NB4 (cell line): ENCODE measurements at regions not wholly inside any gene's neighbourhood (a gene's known extent, or its start where the extent isn't known, plus 50 kb on each side); places are given as distances from the start of the nearest gene placed in this dataset.
"Not testable (repeated sequence)": the region's sequence is repeated elsewhere in the genome, so short reads cannot be mapped to it uniquely, and the experiment has no call there.

Experiments
- DNase-seq: peaks from one replicate; pipeline ENCODE4 v3.0.0; 2010; ENCODE audit warnings: low read depth
- H3K4me3 ChIP-seq: one replicate; pipeline ENCODE4 v1.5.1; 2011; ENCODE audit warnings: mild to moderate bottlenecking, low read depth, low read length, moderate library complexity
- MAX ChIP-seq: IDR thresholded peaks from 2 replicates; pipeline ENCODE4 v1.6.1; 2011; ENCODE audit warnings: low read depth, low read length
- MYC ChIP-seq: IDR thresholded peaks from 2 replicates; pipeline ENCODE4 v1.6.1; 2011; ENCODE audit warnings: low read depth, low read length
- POLR2A ChIP-seq: IDR thresholded peaks from 2 replicates; pipeline ENCODE4 v1.6.1; 2011; ENCODE audit warnings: mild to moderate bottlenecking; ENCODE audit not compliant: insufficient read length; ENCODE audit errors: extremely low read depth
- TF ChIP-seq, protein P1 (sequence below): IDR thresholded peaks from one replicate; pipeline ENCODE4 v1.5.1; 2012; ENCODE audit warnings: low read depth, low read length

DNA sequence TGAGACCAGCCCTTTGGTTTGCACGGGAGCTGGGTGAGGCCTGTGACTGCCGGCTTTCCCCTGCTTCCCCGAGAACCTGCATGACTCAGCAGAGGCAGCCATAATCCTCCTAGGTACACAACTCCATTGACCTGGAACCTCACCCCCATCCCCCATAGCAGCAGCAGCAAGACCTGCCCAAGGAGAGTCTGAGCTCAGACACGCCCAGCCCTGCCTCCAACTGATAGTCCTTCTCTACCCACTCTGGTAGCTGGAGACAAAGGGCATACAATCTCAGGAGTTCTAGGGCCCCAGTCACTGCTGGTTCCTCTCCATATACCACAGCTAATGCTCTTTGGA is 141.0 kb upstream of the ARHGEF26 start:
- no peak overlapping the region for H3K4me3 ChIP-seq
- no peak for DNase-seq
- TF ChIP-seq POLR2A (no peak), MAX (no peak), MYC (no peak)
- TF ChIP-seq, protein P1, sequence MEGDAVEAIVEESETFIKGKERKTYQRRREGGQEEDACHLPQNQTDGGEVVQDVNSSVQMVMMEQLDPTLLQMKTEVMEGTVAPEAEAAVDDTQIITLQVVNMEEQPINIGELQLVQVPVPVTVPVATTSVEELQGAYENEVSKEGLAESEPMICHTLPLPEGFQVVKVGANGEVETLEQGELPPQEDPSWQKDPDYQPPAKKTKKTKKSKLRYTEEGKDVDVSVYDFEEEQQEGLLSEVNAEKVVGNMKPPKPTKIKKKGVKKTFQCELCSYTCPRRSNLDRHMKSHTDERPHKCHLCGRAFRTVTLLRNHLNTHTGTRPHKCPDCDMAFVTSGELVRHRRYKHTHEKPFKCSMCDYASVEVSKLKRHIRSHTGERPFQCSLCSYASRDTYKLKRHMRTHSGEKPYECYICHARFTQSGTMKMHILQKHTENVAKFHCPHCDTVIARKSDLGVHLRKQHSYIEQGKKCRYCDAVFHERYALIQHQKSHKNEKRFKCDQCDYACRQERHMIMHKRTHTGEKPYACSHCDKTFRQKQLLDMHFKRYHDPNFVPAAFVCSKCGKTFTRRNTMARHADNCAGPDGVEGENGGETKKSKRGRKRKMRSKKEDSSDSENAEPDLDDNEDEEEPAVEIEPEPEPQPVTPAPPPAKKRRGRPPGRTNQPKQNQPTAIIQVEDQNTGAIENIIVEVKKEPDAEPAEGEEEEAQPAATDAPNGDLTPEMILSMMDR, result no peak

DNA sequence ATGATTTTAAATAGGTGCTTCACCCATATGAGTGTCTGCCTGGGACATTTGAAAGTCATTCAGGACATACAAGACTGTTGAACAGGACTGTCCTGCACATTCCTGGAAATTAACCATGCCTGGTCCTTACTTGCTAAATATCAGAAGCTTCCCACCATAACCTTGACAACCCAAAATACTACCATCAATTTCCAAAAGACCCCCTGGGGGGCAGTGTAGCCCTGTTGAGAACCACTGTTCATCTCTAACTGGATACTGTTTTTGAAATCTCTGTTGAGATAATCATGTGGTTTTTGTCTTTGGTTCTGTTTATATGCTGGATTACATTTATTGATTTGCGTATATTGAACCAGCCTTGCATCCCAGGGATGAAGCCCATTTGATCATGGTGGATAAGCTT is 123.8 kb upstream of the ARHGEF26 start:
- peak; percentile 7 for DNase-seq

DNA sequence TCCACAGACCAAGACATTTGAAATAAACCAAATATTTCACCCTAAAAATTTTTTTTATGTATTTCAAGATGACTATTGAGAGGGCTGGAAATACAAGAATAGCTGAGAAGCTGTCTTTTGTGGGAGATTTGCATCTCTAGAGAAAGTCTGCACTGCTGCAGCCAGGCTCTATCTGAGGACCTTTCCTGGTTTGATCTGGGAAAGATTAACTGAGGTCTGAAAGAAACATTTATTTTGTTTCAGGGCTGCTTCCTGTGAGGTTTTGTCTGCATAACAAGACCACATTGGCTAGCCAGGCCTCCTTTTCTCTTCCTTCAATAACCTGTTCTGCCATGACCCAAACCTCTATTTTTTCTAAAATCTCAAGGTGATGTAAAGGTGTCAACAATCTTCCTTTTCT is 117.5 kb upstream of the ARHGEF26 start:
- no peak for DNase-seq
- H3K4me3 ChIP-seq, result no peak overlapping the region
- TF ChIP-seq MAX, result no peak
- TF ChIP-seq MYC, result no peak
- no peak for TF ChIP-seq POLR2A
- TF ChIP-seq, protein P1, result no peak

More for the DNA sequence above, 123.8 kb upstream of the ARHGEF26 start:
- not testable (repeated sequence) for H3K4me3 ChIP-seq

DNA sequence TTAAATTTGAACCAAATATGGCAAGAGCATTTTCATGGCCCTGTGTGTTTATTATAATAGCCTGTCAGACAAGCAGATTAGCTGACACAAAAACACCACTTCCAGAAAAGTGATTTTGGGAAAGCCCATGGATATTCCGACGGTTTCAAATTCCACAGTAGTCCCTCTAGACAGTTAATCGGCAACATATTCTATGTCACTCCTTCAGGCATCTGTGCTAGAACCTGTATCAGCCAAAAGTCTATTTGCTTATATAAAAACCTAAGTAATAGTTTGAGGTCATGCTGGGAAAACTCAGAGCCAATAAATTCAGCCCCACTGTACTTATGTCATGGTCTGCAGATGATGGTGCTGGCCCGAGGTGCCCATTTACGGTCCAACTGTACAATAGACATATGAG is 110.2 kb upstream of the ARHGEF26 start:
- no peak overlapping the region for H3K4me3 ChIP-seq
- no peak for DNase-seq
- TF ChIP-seq, protein P1, result no peak
- TF ChIP-seq MAX (no peak), POLR2A (no peak), MYC (no peak)

DNA sequence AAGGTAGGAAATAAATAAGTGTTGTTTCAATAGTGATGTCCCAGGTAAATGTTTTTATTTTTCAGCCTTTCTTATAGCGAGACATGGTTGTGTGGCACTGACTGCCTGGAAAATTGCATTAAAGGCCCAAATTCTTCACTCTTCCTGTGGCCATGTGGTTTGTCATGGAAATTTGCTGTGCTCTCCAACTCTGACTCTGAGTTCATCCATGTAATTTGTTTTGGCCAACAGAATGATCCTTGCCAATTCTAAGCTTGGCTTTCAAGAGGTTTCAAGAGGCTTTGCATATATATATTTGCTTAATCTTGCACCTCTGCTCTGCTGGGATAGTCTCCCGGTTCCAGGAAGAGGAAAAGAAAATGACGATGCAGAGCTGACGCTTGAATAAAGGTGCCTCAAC is 107.5 kb upstream of the ARHGEF26 start:
- no peak for TF ChIP-seq MAX
- TF ChIP-seq MYC, result no peak
- no peak for TF ChIP-seq POLR2A
- TF ChIP-seq, protein P1, result no peak
- no peak for DNase-seq

DNA sequence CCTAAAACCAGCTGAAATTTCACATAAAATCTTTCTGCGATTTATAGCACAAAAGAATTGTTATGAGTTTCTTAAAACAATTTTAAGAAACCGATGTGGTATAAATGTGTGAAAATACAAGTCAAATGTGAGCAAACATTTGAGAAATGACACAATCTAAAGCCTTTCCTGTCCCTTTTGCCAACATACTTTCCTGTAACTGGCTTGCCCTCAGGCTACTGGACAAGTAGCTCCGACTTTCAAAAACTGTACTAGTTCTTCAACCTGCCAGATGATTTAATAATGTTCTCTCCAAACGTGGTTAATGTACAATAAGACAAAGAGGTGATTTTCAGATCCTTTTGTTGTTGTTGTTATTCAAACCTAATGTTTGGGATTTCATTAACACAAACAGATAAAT is 105.9 kb upstream of the ARHGEF26 start:
- H3K4me3 ChIP-seq, result no peak overlapping the region
- TF ChIP-seq MAX (no peak), MYC (no peak), POLR2A (no peak)
- TF ChIP-seq, protein P1, result no peak
- DNase-seq, result no peak

More for the DNA sequence above, 107.5 kb upstream of the ARHGEF26 start:
- H3K4me3 ChIP-seq, result no peak overlapping the region
